Stimulated activated CD8-positive, alpha-beta memory T cell treated with anti-CD3 and anti-CD28 coated beads, Interleukin-7, amount 100 ng/mL, for 1 hour (primary cell): ENCODE measurements at regions not wholly inside any gene's neighbourhood (a gene's known extent, or its start where the extent isn't known, plus 50 kb on each side); places are given as distances from the start of the nearest gene placed in this dataset.

Experiments used
- DNase-seq, 2 donors: peaks; one replicate each; pipeline ENCODE4 v3.0.0-alpha.2; 2020; ENCODE audit warnings: low read depth in 2 of 2

GRCh38 chr7:33701189-33701740, 204.1 kb upstream of the BMPER start:
- no peak for DNase-seq

- no peak for DNase-seq
These were observed 203.4 kb upstream of the BMPER start for GRCh38 chr7:33701927-33702326.

DNA sequence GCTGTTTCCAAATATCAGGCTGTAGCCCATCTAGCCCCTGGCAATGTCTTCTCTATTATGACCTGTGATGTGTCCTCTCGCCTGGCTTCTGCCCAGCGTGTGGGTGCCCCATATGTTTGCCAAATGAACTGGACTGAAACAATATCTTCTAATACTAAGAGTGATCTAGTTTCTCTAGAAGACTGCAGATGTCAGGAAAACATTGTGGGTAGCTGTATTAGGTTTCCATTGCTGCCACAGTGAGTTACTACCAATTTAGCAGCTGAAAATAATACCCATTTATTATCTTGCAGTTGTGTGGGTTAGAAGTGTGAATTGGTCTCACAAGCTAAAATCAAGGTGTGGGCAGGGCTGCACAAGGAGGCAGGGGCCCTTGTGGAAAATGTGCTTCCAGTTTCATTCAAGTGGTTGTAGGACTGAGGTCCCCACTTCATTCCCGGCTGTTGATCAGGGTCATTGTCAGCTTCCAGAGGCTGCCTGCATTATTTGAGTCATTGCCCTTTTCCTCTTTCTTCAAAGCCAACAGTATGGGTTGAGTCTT, 202.8 kb upstream of the BMPER start:
- no peak for DNase-seq

DNA sequence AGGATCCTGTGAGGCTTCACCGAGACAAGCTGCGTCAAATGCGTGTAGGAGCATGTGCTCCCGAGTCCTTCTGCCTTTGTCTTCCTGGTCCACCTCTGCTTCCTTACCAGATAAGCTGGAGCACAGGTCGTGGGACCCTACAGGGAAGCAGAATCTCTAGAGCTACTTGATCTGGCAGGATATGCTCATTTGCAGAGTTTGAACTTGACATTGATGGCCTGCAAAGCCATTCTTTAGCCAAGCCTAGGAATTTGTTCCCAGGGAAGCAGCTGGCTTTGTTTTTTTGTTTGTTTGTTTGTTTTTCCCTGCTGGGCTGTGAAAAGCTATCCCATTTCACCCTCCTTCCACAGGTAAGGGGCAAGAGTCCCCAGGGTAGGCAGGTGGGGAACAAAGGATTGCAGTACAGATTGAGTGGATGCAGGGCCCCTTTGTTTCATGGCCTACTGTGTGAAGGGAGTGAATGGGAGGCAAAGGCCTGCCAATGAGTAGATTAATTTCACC, 200.0 kb upstream of the BMPER start:
- no peak for DNase-seq

DNA sequence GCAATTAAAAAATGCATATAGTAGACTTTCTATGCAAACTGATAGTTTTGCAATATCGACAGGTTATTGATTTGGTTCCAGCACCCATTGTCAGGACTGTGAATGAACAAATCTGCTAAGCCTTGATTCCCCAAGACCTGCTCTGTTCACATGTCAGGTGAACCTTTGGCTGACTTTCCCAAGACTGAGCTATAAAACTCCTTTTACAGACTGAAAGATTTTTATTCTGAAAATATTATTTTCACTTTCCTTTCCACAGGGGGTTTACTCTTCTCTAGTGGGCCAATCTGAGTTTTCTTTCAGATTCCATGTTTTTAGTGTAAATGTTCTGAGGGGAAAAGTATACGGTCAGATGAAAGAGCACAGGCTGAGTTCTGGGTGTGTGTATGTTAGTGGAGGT, 199.2 kb upstream of the BMPER start:
- no peak for DNase-seq

- DNase-seq = no peak
These were observed 198.6 kb upstream of the BMPER start for GRCh38 chr7:33706771-33707200.

GRCh38 chr7:33707427-33707826, 197.9 kb upstream of the BMPER start:
- peak in 1 of 2 donors; percentile 3 for DNase-seq

DNA sequence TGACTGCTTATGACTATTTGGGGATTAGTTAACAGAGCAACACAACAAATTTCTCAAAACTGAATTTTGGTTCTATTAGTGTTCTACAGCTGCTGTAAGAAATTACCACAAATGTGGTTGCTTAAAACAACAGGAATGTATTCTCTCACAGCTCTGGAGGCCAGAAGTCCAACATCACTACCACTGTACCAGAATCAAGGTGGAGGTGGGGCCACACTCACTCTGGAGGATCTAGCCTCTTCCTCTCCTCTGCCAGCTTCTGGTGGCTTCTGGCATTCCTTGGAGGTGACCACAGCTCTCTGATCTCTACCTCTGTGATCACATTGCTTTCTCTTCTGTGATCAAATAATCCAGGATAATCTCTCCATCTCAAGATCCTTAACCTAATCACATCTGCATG, 194.7 kb upstream of the BMPER start:
- no peak for DNase-seq

GRCh38 chr7:33711231-33712019, 193.9 kb upstream of the BMPER start:
- no peak for DNase-seq

DNA sequence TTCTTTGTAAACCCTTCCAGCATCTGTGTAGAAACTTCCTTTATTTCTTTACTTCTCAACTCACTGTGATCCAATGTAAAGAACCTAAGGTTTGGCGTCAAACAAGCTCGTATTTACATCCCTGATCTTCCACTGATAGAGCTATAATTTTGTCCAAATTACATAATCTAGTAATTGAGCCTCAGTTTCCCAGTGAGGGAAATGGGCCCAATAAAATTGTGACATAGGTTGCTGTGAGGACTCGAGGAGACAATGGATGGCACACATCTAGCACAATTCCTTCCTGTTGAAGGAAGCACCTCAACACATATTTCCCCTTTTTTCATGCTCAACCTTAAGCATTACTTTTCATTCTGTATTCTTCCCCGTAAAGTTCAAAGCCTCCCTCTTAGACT, 193.3 kb upstream of the BMPER start:
- DNase-seq = no peak

DNA sequence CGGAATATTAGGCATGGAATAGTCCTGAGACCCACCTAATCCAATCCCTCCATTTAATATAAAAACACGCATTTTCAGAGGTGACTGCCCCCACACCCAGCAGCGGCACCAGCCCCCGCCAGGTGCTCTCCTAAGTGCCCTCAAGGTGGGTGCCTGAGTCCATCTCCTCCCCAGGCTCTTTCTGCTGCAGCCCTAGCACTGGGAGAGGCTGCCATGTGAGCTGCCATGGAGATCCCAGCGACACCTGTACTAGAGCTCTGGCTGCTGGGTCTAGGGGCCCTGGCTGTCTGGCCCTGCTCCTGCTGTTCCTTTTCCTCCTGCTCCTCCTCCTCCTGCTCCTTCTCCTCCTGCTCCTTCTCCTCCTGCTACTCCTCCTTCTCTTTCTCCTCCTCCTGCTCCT, 191.1 kb upstream of the BMPER start:
- DNase-seq = no peak

DNA sequence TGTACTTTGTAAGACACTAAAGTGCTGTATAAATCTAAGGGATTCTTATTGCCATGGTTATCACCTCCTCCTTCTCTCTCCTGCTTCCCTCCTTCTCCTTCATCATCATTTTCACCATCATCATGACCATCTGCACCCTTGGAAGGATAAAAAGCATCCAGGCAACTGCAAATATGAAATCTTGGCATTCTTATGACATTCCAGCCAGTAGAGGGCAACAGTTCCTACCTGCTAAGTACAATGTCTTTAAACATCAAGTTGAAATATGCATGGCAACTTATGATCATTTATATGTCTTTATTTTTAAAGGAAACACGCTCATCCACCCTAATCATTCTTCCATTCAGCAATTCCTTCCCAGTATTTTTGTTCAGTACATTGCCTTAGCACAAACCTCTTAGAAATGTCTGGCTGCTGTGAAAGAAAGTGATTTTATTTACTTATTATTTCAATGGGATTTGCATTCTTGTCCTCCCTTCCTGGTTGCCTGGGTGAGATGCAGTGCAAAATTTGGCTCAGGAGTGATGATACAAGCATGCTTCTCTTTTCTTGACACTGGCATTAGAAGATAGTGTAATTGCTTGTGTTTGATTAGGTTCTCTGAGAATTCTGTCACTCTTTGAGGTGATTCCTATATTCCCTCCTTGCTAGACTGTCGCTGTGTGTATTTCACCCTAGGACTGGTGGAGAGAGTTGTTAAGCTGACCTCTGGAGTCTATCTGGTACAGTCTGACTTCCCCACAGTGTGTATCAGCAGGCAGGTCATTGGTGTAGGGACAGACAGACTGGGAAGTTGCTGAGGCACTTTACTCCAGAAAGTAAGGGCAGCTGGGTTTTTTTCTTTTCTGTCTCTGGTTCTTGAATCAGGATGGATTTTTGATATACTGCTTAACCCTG, 188.5 kb upstream of the BMPER start:
- no peak for DNase-seq

DNA sequence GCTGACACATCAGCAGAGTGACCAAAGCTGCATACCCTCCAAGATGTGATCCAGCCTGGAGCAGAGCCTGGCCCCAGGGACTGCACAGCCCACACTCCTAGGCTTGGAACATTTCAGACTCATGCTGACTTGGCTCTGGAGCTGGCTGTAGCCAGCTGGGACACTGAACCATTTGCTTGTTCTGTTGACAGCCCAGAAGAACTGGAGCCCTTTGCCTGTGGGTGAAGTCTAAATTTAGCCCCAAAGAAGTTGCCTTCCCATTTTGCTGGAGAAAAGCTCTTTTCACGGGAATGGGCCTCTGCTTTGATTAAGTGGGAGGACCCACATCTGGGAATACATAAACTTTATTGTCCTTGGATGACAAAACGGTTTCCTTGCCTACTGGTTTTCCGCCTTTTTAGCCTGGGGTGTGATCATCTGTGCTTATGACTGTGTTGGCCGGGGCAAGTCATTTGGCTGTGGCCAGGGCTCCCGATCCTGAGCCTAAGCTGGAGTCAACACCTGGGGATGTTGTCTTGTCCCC, 186.2 kb upstream of the BMPER start:
- DNase-seq = no peak

- no peak for DNase-seq
These were observed 185.2 kb upstream of the BMPER start for GRCh38 chr7:33720139-33720538.

DNA sequence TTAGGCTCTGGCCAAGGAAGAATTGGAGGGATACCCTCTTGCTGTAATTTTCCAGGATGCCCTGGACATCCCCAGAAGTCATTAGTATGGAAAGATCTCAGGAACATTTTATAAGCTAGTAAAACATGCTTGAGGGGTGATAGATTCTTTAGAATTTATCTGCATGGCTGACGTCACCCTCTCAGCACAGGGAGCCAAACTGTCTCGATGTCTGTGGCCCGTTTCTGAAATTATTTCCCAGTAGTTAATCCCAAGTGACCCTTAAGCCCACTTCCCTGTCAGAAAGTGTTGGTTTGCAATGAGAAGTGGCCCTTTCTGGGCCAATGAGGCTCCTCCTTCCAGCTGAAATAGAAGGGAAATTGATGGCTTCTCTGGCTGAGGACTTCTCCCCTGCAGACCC, 184.5 kb upstream of the BMPER start:
- DNase-seq = no peak

DNA sequence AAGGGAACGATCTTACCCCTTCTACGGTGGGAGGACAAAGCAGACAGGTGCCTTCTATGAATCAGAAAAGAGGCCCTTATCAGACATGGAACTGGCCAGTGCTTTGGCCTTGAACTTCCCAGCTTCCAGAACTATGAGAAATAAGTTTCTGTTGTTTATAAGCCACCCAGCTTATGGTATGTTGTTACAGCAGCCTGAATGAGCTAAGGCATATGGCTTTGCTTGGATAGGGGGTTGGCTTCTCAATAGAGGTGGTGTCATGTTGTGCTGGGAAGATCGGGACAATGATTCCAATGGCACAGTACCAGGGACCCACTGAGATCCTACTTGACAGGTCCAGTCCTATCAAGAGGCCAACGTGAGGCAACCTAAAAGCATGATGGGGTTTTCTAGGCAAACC, 183.4 kb upstream of the BMPER start:
- no peak for DNase-seq

- DNase-seq = no peak
These were observed 182.8 kb upstream of the BMPER start for GRCh38 chr7:33722383-33723101.

- DNase-seq = no peak
These were observed 181.1 kb upstream of the BMPER start for GRCh38 chr7:33724201-33724600.

DNA sequence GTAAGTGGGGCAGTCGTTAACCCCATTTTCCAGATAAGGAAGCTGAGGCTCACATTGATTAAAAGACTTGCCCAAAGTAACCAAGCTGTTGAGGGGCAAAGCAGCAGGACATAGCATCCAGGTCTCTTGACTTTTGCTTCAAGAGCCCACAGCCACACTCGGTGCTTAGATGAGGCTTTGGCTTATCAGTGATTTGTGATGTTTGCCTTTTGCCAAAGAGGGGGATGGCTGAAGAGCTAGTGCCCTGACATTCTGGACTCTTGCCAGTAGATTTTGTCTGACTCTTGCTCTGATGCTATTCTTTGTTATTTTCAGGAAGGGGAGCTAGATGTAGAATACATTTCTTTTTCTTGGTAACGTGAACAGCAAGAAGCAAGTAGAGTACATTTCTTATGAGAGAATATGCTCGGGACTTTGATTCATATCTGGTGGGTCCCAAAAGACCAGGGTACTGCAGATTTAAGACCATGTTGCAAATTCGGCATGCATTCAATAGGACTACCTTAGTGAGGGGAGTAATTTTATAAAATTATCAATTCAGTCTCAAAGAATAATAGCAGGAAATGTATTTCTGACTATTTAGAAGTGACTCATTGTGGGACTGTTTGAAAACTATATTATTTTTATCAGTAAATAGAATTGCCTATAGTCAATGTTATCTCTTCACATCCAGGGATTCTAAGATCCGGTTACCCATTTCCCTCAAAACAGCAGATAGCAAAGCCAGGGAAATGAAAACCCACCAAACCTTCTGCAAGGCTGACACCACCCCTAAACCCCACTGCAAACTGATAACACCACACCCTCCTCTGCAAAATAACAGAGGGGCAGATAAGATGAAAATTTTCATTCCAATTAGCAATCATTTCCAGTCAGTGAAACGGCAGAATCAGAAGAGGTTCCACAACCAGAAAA, 180.0 kb upstream of the BMPER start:
- no peak for DNase-seq

- no peak for DNase-seq
These were observed 178.8 kb upstream of the BMPER start for GRCh38 chr7:33726582-33726981.
